Trophoblast cell (in vitro differentiated cells and primary cell): ENCODE measurements at regions not wholly inside any gene's neighbourhood (a gene's known extent, or its start where the extent isn't known, plus 50 kb on each side); places are given as distances from the start of the nearest gene placed in this dataset.

Experiments used
- DNase-seq, 2 donors: peaks; one replicate each; pipeline ENCODE4 v3.0.0-alpha.2; 2016
- H2AFZ ChIP-seq: 2 replicates; pipeline ENCODE4 v1.6.1; 2013; ENCODE audit warnings: low read length, moderate library complexity, mild to moderate bottlenecking; ENCODE audit not compliant: insufficient read depth, poor library complexity
- H2AK5ac ChIP-seq: 2 replicates; pipeline ENCODE4 v1.6.1; 2013; ENCODE audit warnings: mild to moderate bottlenecking, low read length
- H2BK120ac ChIP-seq: 2 replicates; pipeline ENCODE4 v1.6.1; 2013; ENCODE audit warnings: low read length, mild to moderate bottlenecking, moderate library complexity; ENCODE audit not compliant: insufficient read depth, poor library complexity
- H2BK12ac ChIP-seq: 2 replicates; pipeline ENCODE4 v1.6.1; 2013; ENCODE audit warnings: mild to moderate bottlenecking, low read length, moderate library complexity
- H2BK5ac ChIP-seq: 2 replicates; pipeline ENCODE4 v1.6.1; 2013; ENCODE audit warnings: low read length, low read depth, moderate library complexity, mild to moderate bottlenecking; ENCODE audit not compliant: poor library complexity
- H3K14ac ChIP-seq: 2 replicates; pipeline ENCODE4 v1.6.1; 2013; ENCODE audit warnings: mild to moderate bottlenecking, low read length
- H3K18ac ChIP-seq: 2 replicates; pipeline ENCODE4 v1.6.1; 2013; ENCODE audit warnings: mild to moderate bottlenecking, low read length
- H3K23ac ChIP-seq: 2 replicates; pipeline ENCODE4 v1.6.1; 2013; ENCODE audit warnings: low read length
- H3K27ac ChIP-seq: 2 replicates; pipeline ENCODE4 v1.5.1; 2013; ENCODE audit warnings: low read depth, mild to moderate bottlenecking, inconsistent platforms, low read length, moderate library complexity
- H3K27me3 ChIP-seq: 2 replicates; pipeline ENCODE4 v1.6.1; 2013; ENCODE audit warnings: inconsistent platforms, mild to moderate bottlenecking, low read length, moderate library complexity; ENCODE audit not compliant: insufficient read depth
- H3K36me3 ChIP-seq, 2 experiments: 1 replicate in 1 of 2; 2 replicates in 1 of 2; pipeline ENCODE4 v1.6.1; 2013; ENCODE audit warnings: low read length in 2 of 2, mild to moderate bottlenecking in 2 of 2, moderate library complexity in 1 of 2; ENCODE audit not compliant: insufficient read depth in 2 of 2, control insufficient read depth in 1 of 2
- H3K4ac ChIP-seq: 2 replicates; pipeline ENCODE4 v1.6.1; 2013; ENCODE audit warnings: low read depth, mild to moderate bottlenecking, low read length, moderate library complexity
- H3K4me1 ChIP-seq, 2 experiments: 1 replicate in 1 of 2; 2 replicates in 1 of 2; pipeline ENCODE4 v1.6.1; 2013; ENCODE audit warnings: low read length in 2 of 2, mild to moderate bottlenecking in 2 of 2, moderate library complexity in 1 of 2; ENCODE audit not compliant: insufficient read depth in 2 of 2, control insufficient read depth in 1 of 2
- H3K4me2 ChIP-seq: 2 replicates; pipeline ENCODE4 v1.6.1; 2013; ENCODE audit warnings: inconsistent platforms, mild to moderate bottlenecking, low read length, moderate library complexity
- H3K4me3 ChIP-seq: 2 replicates; pipeline ENCODE4 v1.5.1; 2013; ENCODE audit warnings: mild to moderate bottlenecking, low read depth, low read length, inconsistent platforms
- H3K79me1 ChIP-seq: one replicate; pipeline ENCODE4 v1.6.1; 2013; ENCODE audit warnings: low read length
- H3K79me2 ChIP-seq: 2 replicates; pipeline ENCODE4 v1.6.1; 2013; ENCODE audit warnings: low read length, mild to moderate bottlenecking; ENCODE audit not compliant: control insufficient read depth, insufficient read depth, poor library complexity
- H3K9ac ChIP-seq: 2 replicates; pipeline ENCODE4 v1.6.1; 2013; ENCODE audit warnings: mild to moderate bottlenecking, low read length
- H3K9me3 ChIP-seq: 2 replicates; pipeline ENCODE4 v1.6.1; 2013; ENCODE audit warnings: low read depth, mild to moderate bottlenecking, control low read depth, inconsistent platforms, low read length; ENCODE audit not compliant: insufficient read depth
- H4K12ac ChIP-seq: 2 replicates; pipeline ENCODE4 v1.6.1; 2013; ENCODE audit warnings: low read depth, mild to moderate bottlenecking, low read length, moderate library complexity
- H4K8ac ChIP-seq: 2 replicates; pipeline ENCODE4 v1.6.1; 2013; ENCODE audit warnings: low read depth, mild to moderate bottlenecking, low read length, moderate library complexity
- H4K91ac ChIP-seq: one replicate; pipeline ENCODE4 v1.6.1; 2013; ENCODE audit warnings: low read depth, mild to moderate bottlenecking, low read length, moderate library complexity
- WGBS: extraction: QIAGEN DNeasy Blood & Tissue Kit; methylation state at CpG from one replicate; pipeline ENCODE4 v1.1.7; 2013; ENCODE audit warnings: missing lambda C conversion rate; ENCODE audit not compliant: insufficient read length, insufficient coverage; ENCODE audit errors: extremely low coverage; 5-methylcytosine and 5-hydroxymethylcytosine counted together

- Histone ChIP-seq H3K4me1 (peaks cover 6 to 7% of the 10 kb centered on the region in 2 experiments), H4K12ac (no peak overlapping the region), H3K4me3 (no peak overlapping the region), H3K18ac (no peak overlapping the region), H3K4ac (no peak overlapping the region), H3K23ac (no peak overlapping the region), H4K8ac (no peak overlapping the region), H3K79me2 (no peaks in the 10 kb centered on the region), H2AK5ac (no peak overlapping the region), H3K4me2 (no peak overlapping the region), H3K9ac (no peak overlapping the region), H3K14ac (no peak overlapping the region), H2BK120ac (no peak overlapping the region), H2BK5ac (no peak overlapping the region), H3K36me3 (no peaks in the 10 kb centered on the region), H2BK12ac (no peak overlapping the region), H3K79me1 (no peaks in the 10 kb centered on the region), H4K91ac (no peak overlapping the region), H3K27ac (no peak overlapping the region), H2AFZ (no peak overlapping the region), H3K9me3 (no peaks in the 10 kb centered on the region), H3K27me3 (no peaks in the 10 kb centered on the region)
- no peak for DNase-seq
- no CpG with 5 or more reads among the region's 4 CpGs for WGBS
These were observed 477.6 kb downstream of the ZSWIM6 start for GRCh38 chr5:61809651-61810050.

GRCh38 chr5:61811052-61811451 is 479.0 kb downstream of the ZSWIM6 start:
- Histone ChIP-seq H3K27me3 (no peaks in the 10 kb centered on the region), H3K9ac (no peak overlapping the region), H2AFZ (no peak overlapping the region), H3K9me3 (no peaks in the 10 kb centered on the region), H3K79me2 (no peaks in the 10 kb centered on the region), H3K4me2 (no peak overlapping the region), H2AK5ac (no peak overlapping the region), H3K27ac (no peak overlapping the region), H2BK12ac (no peak overlapping the region), H3K4me3 (no peak overlapping the region), H3K14ac (no peak overlapping the region), H3K79me1 (no peaks in the 10 kb centered on the region), H4K8ac (no peak overlapping the region), H4K91ac (no peak overlapping the region), H3K4me1 (no peaks in the 10 kb centered on the region), H4K12ac (no peak overlapping the region), H2BK120ac (no peak overlapping the region), H2BK5ac (no peak overlapping the region), H3K23ac (no peak overlapping the region), H3K18ac (no peak overlapping the region), H3K4ac (no peak overlapping the region), H3K36me3 (no peaks in the 10 kb centered on the region)
- DNase-seq, result no peak
- no CpG with 5 or more reads among the region's 1 CpG for WGBS

- no peaks in the 10 kb centered on the region for H3K79me2 ChIP-seq
- H4K8ac ChIP-seq, result no peak overlapping the region
- DNase-seq, result no peak
- no peak overlapping the region for H2BK5ac ChIP-seq
- H2AFZ ChIP-seq, result no peak overlapping the region
- no peaks in the 10 kb centered on the region for H3K36me3 ChIP-seq
- no peak overlapping the region for H2BK12ac ChIP-seq
- no peak overlapping the region for H3K4me3 ChIP-seq
- no peaks in the 10 kb centered on the region for H3K4me1 ChIP-seq
- H4K12ac ChIP-seq, result no peak overlapping the region
- H3K18ac ChIP-seq, result no peak overlapping the region
- H2AK5ac ChIP-seq, result no peak overlapping the region
- no peak overlapping the region for H3K23ac ChIP-seq
- H3K79me1 ChIP-seq, result no peaks in the 10 kb centered on the region
- no CpG with 5 or more reads among the region's 1 CpG for WGBS
- no peak overlapping the region for H3K27ac ChIP-seq
- H3K9me3 ChIP-seq, result no peaks in the 10 kb centered on the region
- no peak overlapping the region for H2BK120ac ChIP-seq
- H3K4me2 ChIP-seq, result no peak overlapping the region
- no peak overlapping the region for H4K91ac ChIP-seq
- no peak overlapping the region for H3K9ac ChIP-seq
- H3K4ac ChIP-seq, result no peak overlapping the region
- H3K14ac ChIP-seq, result no peak overlapping the region
- H3K27me3 ChIP-seq, result no peaks in the 10 kb centered on the region
These were observed 481.3 kb downstream of the ZSWIM6 start for GRCh38 chr5:61813361-61813760.

- Histone ChIP-seq H2AK5ac (no peak overlapping the region), H3K79me2 (no peaks in the 10 kb centered on the region), H3K9ac (no peak overlapping the region), H4K8ac (no peak overlapping the region), H2AFZ (no peak overlapping the region), H3K4me2 (no peak overlapping the region), H3K14ac (no peak overlapping the region), H3K4me1 (no peaks in the 10 kb centered on the region), H2BK12ac (no peak overlapping the region), H3K36me3 (no peaks in the 10 kb centered on the region), H2BK5ac (no peak overlapping the region), H3K27ac (no peak overlapping the region), H3K27me3 (no peaks in the 10 kb centered on the region), H3K23ac (no peak overlapping the region), H4K91ac (no peak overlapping the region), H3K4ac (no peak overlapping the region), H3K18ac (no peak overlapping the region), H3K79me1 (no peaks in the 10 kb centered on the region), H2BK120ac (no peak overlapping the region), H4K12ac (no peak overlapping the region), H3K4me3 (no peak overlapping the region), H3K9me3 (no peaks in the 10 kb centered on the region)
- WGBS, result no CpG with 5 or more reads among the region's 1 CpG
- no peak for DNase-seq
These were observed 483.3 kb downstream of the ZSWIM6 start for GRCh38 chr5:61815339-61815738.
